ENCODE measurements at regions not wholly inside any gene's neighbourhood (a gene's known extent, or its start where the extent isn't known, plus 50 kb on each side); places are given as distances from the start of the nearest gene placed in this dataset.

DNA sequence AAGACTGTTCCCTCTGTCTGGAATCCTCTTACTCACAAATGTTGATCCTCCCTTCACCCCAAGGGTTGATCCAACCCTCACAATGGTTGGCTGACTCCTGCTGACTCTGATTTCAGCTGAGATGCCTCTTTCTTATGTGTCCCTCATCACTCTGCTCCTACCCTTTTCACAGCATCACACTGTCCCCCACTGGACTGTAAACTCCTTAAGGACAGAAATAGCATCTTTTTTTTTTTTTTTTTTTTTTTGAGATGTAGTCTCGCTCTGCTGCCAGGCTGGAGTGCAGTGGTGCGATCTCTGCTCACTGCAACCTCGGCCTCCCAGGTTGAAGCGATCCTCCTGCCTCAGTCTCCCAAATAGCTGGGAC, 97.9 kb upstream of the SYT6 start:
- H3K4me1 ChIP-seq (ENCODE audit: control insufficient read depth in 1 of 2, insufficient read depth in 2 of 2, low read depth in 1 of 2, low read length in 1 of 2), result no peaks in the 10 kb centered on the region
- H3F3A ChIP-seq (replicated peaks; ENCODE audit: insufficient read depth), result no peaks in the 10 kb centered on the region
- no peaks in the 10 kb centered on the region for H3K9me3 ChIP-seq
- H3K27me3 ChIP-seq (ENCODE audit: insufficient read depth), result no peaks in the 10 kb centered on the region
- H3K4me3 ChIP-seq (ENCODE audit: low read depth in 2 of 2, low read length in 1 of 2), result no peak overlapping the region
- H3K79me2 ChIP-seq (ENCODE audit: insufficient read depth), result no peaks in the 10 kb centered on the region
- no peak overlapping the region for H3K4me2 ChIP-seq
- H4K20me1 ChIP-seq (ENCODE audit: insufficient read depth), result no peaks in the 10 kb centered on the region
- no peak overlapping the region for H2AFZ ChIP-seq (ENCODE audit: low read depth)
- 48% methylated on average over 4 of the region's 4 CpGs for WGBS (ENCODE audit: low lambda C conversion rate)
- no peak overlapping the region for H3K27ac ChIP-seq (ENCODE audit: low read depth in 2 of 2, low read length in 1 of 2)
- CTCF ChIA-PET, result interaction anchor here (0.9 to 1.3 kb wide), 2 partner anchors 11 to 31 kb away, joined by 3 read pairs; no protein-coding TSS in a partner anchor
- H3K36me3 ChIP-seq (replicated peaks in 1 of 2; ENCODE audit: control insufficient read depth in 1 of 2, insufficient read depth in 2 of 2, low read length in 1 of 2), result no peaks in the 10 kb centered on the region
- no peak overlapping the region for H3K9ac ChIP-seq
- no peak for DNase-seq
- no peak for TF ChIP-seq RAD21 (IDR thresholded peaks at IDR 0.05; ENCODE audit: low read length)
- no peak for TF ChIP-seq MXI1 (IDR thresholded peaks at IDR 0.05; ENCODE audit: low read depth, low read length)
- no peak for TF ChIP-seq RFX5 (IDR thresholded peaks at IDR 0.05; ENCODE audit: low read length)
- TF ChIP-seq, protein P1, sequence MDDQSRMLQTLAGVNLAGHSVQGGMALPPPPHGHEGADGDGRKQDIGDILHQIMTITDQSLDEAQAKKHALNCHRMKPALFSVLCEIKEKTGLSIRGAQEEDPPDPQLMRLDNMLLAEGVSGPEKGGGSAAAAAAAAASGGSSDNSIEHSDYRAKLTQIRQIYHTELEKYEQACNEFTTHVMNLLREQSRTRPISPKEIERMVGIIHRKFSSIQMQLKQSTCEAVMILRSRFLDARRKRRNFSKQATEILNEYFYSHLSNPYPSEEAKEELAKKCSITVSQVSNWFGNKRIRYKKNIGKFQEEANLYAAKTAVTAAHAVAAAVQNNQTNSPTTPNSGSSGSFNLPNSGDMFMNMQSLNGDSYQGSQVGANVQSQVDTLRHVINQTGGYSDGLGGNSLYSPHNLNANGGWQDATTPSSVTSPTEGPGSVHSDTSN (IDR thresholded peaks at IDR 0.05), result no peak
- no peak for TF ChIP-seq GATA2 (CRISPR knock-in tag; IDR thresholded peaks at IDR 0.05)
- TF ChIP-seq SMC3 (IDR thresholded peaks at IDR 0.05; ENCODE audit: low read depth, low read length), result no peak
- TF ChIP-seq RCOR1 (IDR thresholded peaks at IDR 0.05; ENCODE audit: low read length), result no peak
- no peak for TF ChIP-seq FOSL2 (IDR thresholded peaks at IDR 0.05; ENCODE audit: borderline replicate concordance, low read depth)
- TF ChIP-seq CHD2 (IDR thresholded peaks at IDR 0.05; ENCODE audit: low read length, partially characterized antibody), result no peak
- TF ChIP-seq, protein P2, sequence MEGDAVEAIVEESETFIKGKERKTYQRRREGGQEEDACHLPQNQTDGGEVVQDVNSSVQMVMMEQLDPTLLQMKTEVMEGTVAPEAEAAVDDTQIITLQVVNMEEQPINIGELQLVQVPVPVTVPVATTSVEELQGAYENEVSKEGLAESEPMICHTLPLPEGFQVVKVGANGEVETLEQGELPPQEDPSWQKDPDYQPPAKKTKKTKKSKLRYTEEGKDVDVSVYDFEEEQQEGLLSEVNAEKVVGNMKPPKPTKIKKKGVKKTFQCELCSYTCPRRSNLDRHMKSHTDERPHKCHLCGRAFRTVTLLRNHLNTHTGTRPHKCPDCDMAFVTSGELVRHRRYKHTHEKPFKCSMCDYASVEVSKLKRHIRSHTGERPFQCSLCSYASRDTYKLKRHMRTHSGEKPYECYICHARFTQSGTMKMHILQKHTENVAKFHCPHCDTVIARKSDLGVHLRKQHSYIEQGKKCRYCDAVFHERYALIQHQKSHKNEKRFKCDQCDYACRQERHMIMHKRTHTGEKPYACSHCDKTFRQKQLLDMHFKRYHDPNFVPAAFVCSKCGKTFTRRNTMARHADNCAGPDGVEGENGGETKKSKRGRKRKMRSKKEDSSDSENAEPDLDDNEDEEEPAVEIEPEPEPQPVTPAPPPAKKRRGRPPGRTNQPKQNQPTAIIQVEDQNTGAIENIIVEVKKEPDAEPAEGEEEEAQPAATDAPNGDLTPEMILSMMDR (IDR thresholded peaks at IDR 0.05), result no peak
- TF ChIP-seq, protein P3, sequence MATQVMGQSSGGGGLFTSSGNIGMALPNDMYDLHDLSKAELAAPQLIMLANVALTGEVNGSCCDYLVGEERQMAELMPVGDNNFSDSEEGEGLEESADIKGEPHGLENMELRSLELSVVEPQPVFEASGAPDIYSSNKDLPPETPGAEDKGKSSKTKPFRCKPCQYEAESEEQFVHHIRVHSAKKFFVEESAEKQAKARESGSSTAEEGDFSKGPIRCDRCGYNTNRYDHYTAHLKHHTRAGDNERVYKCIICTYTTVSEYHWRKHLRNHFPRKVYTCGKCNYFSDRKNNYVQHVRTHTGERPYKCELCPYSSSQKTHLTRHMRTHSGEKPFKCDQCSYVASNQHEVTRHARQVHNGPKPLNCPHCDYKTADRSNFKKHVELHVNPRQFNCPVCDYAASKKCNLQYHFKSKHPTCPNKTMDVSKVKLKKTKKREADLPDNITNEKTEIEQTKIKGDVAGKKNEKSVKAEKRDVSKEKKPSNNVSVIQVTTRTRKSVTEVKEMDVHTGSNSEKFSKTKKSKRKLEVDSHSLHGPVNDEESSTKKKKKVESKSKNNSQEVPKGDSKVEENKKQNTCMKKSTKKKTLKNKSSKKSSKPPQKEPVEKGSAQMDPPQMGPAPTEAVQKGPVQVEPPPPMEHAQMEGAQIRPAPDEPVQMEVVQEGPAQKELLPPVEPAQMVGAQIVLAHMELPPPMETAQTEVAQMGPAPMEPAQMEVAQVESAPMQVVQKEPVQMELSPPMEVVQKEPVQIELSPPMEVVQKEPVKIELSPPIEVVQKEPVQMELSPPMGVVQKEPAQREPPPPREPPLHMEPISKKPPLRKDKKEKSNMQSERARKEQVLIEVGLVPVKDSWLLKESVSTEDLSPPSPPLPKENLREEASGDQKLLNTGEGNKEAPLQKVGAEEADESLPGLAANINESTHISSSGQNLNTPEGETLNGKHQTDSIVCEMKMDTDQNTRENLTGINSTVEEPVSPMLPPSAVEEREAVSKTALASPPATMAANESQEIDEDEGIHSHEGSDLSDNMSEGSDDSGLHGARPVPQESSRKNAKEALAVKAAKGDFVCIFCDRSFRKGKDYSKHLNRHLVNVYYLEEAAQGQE (IDR thresholded peaks at IDR 0.05; ENCODE audit: low read depth, low read length), result no peak
- TF ChIP-seq, protein P4, sequence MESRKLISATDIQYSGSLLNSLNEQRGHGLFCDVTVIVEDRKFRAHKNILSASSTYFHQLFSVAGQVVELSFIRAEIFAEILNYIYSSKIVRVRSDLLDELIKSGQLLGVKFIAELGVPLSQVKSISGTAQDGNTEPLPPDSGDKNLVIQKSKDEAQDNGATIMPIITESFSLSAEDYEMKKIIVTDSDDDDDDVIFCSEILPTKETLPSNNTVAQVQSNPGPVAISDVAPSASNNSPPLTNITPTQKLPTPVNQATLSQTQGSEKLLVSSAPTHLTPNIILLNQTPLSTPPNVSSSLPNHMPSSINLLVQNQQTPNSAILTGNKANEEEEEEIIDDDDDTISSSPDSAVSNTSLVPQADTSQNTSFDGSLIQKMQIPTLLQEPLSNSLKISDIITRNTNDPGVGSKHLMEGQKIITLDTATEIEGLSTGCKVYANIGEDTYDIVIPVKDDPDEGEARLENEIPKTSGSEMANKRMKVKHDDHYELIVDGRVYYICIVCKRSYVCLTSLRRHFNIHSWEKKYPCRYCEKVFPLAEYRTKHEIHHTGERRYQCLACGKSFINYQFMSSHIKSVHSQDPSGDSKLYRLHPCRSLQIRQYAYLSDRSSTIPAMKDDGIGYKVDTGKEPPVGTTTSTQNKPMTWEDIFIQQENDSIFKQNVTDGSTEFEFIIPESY (IDR thresholded peaks at IDR 0.05; ENCODE audit: borderline replicate concordance, low read depth), result no peak
- TF ChIP-seq FOXM1 (IDR thresholded peaks at IDR 0.05; ENCODE audit: low read depth), result no peak
- no peak for TF ChIP-seq NFIC (IDR thresholded peaks at IDR 0.05; ENCODE audit: borderline replicate concordance)
- TF ChIP-seq ELF1 (IDR thresholded peaks at IDR 0.05), result no peak
- no peaks in the 10 kb centered on the region for H3K9me2 ChIP-seq
- POLR2A ChIA-PET, result no interaction called here
